ENCODE measurements at regions not wholly inside any gene's neighbourhood (a gene's known extent, or its start where the extent isn't known, plus 50 kb on each side); places are given as distances from the start of the nearest gene placed in this dataset.

DNA sequence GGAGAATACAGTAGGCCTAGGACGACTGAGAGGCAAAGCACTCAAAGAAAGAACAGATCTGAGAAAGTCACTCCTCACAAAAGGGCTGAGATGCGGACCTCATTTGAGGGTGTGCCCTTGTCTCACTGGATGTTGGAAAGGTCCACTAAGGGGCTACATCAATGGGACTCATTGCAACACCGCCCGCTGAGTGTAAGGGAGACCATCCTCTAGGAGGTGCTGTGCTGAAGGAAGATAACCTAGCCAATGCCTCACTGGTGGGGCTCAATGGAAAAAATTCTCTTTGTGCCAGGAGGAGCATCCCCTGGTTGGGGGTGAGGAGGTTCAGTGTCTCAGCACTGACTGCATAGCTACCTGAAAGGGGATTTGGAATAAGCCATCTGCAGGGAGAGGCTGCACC lies 758.7 kb upstream of the CELF2 start:
- DNase-seq (ENCODE audit: low spot score), result no peak
- TF ChIP-seq, protein P1, sequence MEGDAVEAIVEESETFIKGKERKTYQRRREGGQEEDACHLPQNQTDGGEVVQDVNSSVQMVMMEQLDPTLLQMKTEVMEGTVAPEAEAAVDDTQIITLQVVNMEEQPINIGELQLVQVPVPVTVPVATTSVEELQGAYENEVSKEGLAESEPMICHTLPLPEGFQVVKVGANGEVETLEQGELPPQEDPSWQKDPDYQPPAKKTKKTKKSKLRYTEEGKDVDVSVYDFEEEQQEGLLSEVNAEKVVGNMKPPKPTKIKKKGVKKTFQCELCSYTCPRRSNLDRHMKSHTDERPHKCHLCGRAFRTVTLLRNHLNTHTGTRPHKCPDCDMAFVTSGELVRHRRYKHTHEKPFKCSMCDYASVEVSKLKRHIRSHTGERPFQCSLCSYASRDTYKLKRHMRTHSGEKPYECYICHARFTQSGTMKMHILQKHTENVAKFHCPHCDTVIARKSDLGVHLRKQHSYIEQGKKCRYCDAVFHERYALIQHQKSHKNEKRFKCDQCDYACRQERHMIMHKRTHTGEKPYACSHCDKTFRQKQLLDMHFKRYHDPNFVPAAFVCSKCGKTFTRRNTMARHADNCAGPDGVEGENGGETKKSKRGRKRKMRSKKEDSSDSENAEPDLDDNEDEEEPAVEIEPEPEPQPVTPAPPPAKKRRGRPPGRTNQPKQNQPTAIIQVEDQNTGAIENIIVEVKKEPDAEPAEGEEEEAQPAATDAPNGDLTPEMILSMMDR (IDR thresholded peaks at IDR 0.05; ENCODE audit: extremely low read depth, missing control alignments), result no peak

DNA sequence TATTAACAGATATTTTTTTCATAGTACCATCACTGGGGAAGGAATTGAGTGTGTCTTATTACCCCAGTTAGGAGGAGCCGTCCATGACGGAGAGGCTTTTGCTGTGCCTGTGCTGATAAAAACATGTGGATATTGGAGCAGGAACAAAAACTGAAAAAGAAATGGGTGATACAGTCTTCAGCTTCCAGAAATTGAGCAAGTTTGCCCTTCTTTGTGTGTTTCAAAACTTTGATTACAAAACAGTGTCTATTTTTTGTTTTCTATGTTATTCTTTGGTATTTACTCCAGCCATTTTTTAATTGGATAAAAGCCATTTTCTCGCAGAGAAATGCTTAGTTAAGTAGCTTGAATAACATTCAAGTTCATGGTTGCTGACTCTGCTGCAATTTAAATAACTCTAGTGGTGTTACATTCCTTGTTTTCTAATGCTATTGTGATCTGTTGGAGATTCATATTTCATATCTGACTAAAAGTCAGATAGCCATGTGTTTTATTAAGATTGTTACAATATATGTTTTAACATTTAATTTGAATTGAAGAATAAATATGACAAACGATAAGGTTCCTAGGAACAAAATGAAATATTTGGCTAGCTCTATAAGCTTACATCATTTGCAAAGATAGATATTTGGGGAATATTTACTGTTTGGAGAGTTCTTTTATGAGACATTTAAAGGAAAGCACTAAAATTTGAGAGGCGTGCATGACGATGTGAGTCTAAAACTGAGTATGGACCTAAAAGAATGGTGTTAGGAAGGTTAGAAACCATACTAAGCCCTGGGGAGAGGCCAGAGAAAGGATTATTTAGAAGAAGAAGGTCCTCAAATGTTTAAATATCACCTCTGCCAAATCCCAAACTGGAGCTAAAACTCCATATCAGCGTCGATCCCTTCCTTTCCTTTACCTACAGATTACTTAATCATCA lies 747.3 kb upstream of the CELF2 start:
- TF ChIP-seq, protein P1 (IDR thresholded peaks at IDR 0.05; ENCODE audit: extremely low read depth, missing control alignments), result no peak
- no peak for DNase-seq (ENCODE audit: low spot score)

DNA sequence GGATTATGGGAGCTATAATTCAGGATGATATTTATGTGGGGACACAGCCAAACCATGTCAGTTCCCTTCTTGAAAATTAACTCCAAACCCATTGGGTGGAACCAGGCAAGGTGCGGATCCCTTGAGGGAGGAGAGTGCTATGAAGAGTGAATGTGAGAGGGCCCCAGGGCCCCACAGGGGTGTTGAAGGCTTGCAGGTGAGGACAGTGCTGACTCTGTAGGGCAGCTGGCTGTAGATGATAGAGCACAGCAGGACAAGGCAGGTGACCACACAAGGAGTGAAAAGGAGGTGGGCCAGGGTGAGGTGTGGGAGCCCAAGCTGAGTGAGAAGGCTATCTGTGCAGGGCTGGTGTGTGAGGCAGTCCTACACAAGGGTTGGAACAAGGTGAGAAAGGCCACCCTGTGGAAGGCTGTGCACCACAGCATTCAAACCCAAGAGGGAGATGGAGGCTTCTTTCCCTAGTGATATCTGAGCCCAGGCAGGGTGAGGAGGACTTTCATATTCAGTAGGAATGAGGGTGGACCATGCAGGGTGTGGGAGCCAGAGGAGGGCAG lies 746.0 kb upstream of the CELF2 start:
- TF ChIP-seq, protein P1 (IDR thresholded peaks at IDR 0.05; ENCODE audit: extremely low read depth, missing control alignments), result no peak
- DNase-seq (ENCODE audit: low spot score), result no peak

DNA sequence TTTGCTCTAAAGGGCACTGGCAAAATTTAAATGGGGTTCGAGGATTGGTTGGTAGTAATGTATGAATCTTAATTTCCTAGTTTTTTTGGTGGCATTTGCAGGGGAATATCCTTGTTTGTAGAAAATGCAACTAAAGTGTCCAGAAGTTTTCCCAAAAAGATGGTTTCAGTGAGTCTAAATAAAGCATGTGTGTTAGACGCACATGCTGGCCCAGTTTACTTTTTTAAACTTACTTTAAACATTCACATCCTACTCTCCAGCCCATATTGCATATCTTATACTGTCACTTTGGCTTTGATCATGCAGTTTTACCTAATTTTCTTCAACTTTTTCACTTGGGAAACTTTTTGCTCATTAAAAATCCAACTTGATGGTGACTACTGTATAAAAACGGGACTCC lies 744.0 kb upstream of the CELF2 start:
- TF ChIP-seq, protein P1 (IDR thresholded peaks at IDR 0.05; ENCODE audit: extremely low read depth, missing control alignments), result no peak
- no peak for DNase-seq (ENCODE audit: low spot score)

DNA sequence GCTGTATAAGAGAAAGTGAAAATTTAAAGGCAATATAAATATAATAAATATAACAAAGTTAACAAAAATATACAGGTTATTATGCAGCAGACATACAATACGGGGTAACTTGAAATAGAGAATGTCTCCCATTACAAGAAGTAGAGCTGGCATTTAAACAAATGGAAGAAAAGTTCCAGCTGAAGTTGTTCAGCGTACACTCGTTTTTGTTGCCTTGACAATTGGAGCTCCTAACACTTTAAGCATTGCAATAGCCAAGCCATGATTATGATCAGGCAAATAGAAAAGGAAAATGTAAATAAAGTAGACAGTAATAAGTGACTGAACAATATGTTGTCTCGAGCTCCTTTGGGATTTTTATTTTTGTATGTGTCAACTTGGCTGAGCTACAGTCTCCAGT lies 737.8 kb upstream of the CELF2 start:
- DNase-seq (ENCODE audit: low spot score), result no peak
- TF ChIP-seq, protein P1 (IDR thresholded peaks at IDR 0.05; ENCODE audit: extremely low read depth, missing control alignments), result no peak

DNA sequence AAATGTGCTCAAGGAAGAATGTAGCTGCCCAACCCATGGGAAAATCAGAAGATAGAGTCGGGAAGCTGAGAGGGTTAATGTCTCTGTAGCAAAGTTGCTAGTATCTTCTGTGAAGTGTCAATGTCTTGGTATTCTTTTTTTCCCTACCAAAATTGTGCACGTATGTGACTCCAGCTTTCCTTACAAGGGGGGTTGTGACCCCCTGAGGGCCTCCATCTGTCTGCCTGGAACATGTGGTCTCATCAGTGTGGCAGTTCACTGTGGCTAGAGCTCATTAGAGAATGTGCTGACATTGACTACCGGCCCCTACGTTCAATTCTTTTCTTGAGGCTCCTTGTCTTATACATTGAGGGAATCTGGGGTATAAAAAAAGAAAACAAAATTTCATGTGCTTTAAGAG lies 725.2 kb upstream of the CELF2 start:
- no peak for DNase-seq (ENCODE audit: low spot score)
- TF ChIP-seq, protein P1 (IDR thresholded peaks at IDR 0.05; ENCODE audit: extremely low read depth, missing control alignments), result no peak

DNA sequence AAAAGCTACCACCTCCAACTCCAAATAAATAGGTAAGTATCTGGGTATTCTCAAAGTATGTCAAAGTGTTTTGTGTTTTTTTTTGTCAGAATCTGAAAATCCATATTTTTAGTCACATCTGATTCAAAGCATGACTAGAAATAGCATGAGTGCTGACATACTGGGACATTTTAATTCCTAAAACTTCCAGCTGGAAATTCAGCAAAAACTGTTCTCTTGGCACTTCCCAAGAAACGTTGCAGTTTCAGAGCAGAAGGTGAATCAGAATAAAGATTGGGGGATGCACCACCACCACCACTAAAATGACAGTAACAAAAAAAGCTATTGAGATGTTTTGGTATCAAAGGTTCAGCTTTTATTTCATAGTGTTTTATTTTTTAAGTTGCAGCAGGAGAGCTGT lies 724.6 kb upstream of the CELF2 start:
- TF ChIP-seq, protein P1 (IDR thresholded peaks at IDR 0.05; ENCODE audit: extremely low read depth, missing control alignments), result no peak

More for the DNA sequence above, 724.6 kb upstream of the CELF2 start:
- DNase-seq (ENCODE audit: low spot score), result no peak

Data from GM20000 (cell line).